ENCODE measurements at regions not wholly inside any gene's neighbourhood (a gene's known extent, or its start where the extent isn't known, plus 50 kb on each side); places are given as distances from the start of the nearest gene placed in this dataset.

- no peak for DNase-seq (ENCODE audit: low read depth in 2 of 2)
These were observed 481.0 kb upstream of the KLF6 start for GRCh38 chr10:4265964-4266363.

DNA sequence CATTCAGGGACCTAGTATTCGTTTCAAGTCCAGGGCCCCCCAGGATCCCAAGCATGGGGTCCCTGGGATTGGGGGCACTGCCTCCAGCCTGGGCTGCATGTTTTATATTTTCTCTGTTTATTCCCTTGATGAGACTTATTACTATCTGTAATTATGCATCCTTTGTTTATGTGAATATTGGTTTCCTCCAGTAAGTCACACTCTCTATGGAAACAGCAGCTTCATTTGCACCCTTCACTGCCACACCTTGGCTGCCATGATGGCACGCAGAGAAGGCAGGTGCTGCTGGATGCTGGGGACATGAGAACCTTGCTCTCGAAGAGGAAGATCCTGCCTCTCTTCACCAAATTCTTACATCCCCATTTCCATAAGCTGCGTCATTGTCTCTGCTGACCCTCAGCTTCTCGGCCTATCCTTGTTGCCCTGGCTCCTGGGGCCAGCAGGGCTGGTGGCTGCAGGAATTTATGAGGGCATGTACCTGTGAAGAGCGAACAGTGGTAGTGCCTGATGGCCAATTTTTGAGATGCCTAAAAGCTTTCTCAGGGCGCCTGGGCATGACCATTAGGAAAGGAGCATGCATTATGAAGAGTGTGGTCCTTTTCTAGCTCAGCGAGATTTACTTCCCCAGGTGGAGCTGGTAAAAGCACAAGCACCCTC is 479.3 kb upstream of the KLF6 start:
- DNase-seq (ENCODE audit: low read depth in 2 of 2) = no peak

GRCh38 chr10:4263601-4263921 is 478.6 kb upstream of the KLF6 start:
- DNase-seq (ENCODE audit: low read depth in 2 of 2) = no peak

DNA sequence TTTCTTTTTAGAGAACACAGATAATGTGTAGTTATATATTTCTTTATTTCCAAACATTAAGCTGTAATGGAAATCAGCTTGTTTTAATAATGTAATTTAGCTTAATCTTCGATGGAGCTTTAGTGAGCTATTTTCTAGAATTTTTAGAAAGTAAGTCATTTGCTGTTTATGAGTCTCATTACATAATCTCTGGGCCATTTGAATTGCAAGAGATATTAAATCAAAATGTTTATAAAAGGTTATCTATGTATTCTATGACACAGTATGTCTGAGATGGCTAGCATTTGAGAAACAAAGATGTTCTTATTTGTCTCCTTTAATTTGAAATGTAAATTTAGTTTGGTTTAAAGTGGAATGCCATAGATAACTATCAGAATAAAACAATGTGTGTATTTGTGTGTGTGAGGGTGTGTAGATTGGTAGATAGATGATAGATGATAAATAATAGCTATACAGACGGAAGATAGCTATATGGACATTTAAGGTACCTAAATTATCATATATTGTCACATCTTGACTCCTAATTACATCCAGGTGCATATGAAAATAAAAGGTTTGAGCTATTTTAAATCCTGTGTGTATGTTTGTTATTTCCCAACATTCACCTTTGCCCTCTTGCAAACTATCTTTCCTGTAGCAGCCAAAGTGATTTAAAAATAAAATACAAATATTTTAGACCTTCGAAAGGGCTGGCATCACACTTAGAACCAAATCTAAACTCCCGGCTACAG is 478.0 kb upstream of the KLF6 start:
- DNase-seq (ENCODE audit: low read depth in 2 of 2) = no peak

DNA sequence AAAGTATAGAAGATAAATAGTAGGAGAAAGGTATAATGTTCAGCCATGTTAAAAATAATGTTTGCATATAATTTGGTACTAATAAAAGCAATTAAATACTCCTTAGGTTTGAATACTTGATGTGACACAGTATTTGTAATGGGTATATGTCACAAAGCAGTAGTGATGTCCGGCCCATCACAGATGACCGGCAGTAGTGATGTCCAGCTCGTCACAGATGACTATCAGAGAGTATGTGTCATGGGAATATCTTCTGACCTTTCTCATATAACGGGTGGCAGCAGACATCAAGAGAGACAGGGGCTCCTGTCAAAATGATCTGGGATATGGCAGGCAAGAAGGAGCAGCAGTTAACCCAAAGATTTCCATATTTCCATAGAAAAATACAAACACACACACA is 477.4 kb upstream of the KLF6 start:
- DNase-seq (ENCODE audit: low read depth in 2 of 2) = no peak

GRCh38 chr10:4260483-4261124 is 475.6 kb upstream of the KLF6 start:
- DNase-seq (ENCODE audit: low read depth in 2 of 2) = no peak

DNA sequence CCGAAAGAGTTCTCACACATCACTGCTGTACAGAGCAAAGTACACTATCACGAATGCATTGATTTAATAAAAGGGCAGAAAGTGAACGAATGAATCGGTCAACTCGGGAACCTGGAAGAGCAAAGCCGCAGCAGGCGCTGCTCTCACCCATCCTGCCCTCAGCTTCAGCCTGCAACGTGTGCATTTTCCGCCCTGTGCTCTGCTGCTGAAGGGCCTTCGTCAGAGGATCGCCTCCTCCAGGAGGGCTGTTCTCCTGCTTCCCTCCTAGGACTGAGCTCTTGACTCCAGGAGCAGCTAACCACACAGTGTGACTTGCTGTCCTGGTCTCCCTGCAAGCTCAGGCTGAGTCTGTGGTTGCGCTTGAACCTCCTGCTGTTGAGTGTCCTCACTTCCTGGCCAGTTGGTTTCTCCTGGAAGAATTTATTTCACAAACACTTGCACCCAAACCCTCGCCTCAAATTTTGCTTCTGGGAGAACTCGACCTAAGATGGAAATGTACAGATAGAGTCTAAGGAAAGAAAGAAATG is 473.0 kb upstream of the KLF6 start:
- no peak for DNase-seq (ENCODE audit: low read depth in 2 of 2)

GRCh38 chr10:4256971-4257370 is 472.0 kb upstream of the KLF6 start:
- DNase-seq (ENCODE audit: low read depth in 2 of 2) = no peak

GRCh38 chr10:4255751-4256150 is 470.7 kb upstream of the KLF6 start:
- DNase-seq (ENCODE audit: low read depth in 2 of 2) = no peak

GRCh38 chr10:4254101-4254994 is 469.3 kb upstream of the KLF6 start:
- no peak for DNase-seq (ENCODE audit: low read depth in 2 of 2)

DNA sequence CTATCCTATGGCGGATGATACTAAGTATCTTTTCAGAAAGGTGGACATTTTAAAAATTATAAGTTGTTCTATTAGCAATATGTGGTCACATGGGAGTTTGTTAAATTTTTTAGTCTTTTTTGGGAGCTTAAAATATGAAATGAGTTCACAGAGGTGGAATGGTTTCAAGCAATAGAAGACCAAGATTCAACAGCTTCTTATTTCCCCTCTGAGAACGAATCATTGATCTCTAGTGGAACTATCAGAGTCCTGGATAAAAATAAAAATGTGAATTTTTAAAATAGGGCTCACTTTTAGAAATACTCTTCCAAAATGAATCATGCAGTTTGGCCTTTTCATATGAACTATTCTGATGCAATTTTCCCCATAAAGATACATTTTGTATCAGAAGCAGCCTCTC is 467.7 kb upstream of the KLF6 start:
- no peak for DNase-seq (ENCODE audit: low read depth in 2 of 2)

DNA sequence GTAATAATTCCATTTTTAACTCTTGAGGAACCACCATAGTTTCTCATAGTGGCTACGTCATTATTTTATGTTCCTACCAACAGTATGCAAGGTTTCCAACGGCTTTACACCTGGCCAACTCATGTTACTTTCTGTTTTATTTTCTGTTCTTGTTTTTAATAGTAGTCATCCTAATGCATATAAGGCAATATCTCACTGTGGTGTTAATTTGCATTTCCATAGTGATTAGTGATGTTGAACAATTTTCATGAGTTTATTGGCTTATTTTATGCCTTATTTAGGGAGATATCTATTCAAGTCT is 465.5 kb upstream of the KLF6 start:
- DNase-seq (ENCODE audit: low read depth in 2 of 2) = no peak

DNA sequence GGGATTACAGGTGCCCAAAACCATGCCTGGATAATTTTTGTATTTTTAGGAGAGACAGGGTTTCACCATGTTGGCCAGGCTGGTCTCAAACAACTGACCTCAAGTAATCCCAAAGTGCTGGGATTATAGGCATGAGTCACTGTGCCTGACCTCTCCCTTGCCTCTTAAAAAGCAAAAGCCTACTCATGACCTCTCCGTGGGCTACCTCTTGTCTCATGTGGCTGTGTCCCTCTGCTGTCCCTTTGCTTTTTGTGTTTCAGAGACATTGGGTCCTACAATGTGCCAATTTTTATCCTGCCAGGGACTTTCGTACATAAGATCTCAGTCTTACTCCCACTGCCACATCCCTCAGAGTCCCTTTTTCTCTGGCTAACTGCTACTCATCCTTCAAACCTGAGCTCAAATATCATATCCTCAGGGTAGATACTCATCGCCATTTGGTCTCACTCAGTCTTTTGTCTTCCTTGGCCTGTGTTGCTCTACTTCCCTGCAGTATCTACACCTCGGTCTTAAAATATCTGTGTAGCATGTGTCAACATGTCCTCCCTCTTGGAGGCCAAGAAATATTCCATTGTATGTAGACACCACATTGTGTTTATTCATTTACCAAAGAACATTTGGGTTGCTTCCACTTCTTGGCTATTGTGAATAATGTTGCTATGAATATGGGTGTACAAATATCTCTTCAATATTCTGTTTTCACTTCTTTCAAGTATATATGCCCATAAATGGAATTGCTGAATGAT is 465.0 kb upstream of the KLF6 start:
- no peak for DNase-seq (ENCODE audit: low read depth in 2 of 2)

DNA sequence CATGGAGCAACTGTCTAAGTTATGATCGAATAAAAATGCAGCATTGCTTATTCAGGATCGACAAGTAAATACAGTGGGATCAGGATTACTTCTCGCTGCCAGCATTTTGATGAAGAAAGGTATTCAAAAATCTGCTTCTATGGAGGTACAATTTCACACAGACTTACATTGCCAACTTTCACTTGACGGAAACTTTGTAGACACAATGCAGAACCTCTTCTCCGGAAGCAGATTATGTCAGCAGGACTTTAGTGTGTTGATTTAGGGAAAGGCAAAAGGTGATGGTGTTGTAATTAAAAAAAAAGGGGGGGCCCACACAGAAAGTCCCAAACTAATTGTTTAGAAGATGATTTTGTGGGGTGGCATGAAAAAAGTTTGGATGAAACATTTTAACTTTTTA is 462.4 kb upstream of the KLF6 start:
- DNase-seq (ENCODE audit: low read depth in 2 of 2) = no peak

DNA sequence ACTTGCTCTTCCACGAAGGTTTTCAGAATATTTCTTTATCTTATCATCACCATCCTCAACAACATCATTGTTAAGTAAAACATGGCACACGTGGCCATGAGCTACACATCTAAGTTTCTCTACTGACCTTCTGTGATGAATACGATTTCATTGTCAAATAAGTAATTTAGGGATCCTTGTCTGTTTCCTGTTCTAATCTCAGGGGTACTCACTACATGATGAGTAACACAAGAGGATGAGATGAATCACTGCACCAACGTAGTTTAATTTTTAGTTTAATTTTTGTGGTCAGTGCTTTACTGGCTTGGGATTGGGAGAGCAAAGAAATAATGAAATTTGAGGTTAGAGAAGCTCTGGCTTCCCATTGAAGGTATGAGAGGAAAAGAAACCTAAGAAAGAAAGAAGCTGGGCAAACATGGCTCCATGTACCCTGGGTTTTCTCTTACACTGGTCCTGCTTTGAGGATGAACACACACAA is 461.9 kb upstream of the KLF6 start:
- no peak for DNase-seq (ENCODE audit: low read depth in 2 of 2)

DNA sequence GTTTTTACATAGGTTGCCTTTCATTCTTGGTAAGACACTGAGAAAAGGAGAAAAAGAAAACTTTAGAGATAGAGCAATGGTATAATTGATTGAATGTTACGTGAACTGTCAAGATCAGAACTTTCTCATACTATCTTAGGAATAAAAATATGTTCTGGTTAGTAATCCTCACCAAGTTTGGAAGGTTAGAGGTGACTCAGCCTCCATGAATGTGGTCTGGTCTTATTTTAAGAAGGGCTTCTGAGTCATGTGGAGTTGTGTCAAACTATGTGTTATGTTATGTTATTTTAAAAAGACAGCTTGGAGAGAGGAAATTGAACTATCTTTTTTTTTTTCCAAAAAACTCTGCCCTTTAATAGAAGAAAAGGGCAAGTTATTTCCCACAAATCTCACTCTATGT is 458.6 kb upstream of the KLF6 start:
- no peak for DNase-seq (ENCODE audit: low read depth in 2 of 2)

DNA sequence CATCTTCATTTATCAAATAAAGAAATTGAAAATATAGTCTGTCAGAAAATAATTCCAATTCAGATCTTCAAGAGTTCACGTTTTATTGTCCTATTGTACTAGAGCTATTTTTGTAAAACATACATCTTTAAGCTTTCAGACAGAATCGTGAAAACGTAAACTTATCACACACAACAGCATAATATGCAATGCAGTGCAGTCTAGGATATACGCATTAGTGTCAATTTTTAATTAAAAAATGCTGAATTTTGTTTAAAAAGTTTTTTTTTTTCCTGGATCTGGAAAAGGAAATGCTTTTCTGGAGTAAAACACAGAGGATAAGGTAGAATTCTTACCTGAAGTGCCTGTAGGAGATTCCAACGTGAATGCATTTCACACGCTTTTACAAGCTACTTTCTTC is 458.2 kb upstream of the KLF6 start:
- no peak for DNase-seq (ENCODE audit: low read depth in 2 of 2)

GRCh38 chr10:4242561-4243035 is 457.6 kb upstream of the KLF6 start:
- DNase-seq (ENCODE audit: low read depth in 2 of 2) = no peak

DNA sequence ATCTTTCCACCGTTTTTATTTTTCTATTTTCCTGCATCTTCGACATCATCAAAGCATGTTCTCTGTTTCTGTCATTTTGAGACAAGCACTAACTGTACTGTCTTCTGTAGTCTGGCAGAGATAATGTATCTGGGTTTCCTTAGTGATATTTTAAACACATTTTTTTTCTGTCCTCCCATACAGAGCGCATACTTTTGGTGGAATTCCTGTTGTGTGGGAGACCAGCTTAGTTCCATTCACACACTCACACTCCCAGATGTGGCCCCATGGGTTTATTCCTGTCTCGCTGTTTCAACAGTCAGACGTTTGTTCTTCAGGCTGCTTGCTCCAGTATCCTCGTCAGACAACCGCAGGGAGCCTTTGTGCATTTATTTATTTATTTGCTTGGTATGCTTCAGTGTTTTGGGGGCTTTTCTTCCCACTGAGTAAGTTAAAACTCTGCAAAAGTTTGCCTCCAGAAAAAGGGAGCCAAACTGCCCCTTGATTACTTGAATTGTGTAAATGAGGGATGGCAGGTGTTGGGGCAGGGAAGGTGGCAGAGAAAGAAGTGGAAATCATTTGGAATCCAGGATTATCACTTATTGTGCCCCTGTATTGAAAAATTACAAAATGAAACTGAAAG is 456.8 kb upstream of the KLF6 start:
- no peak for DNase-seq (ENCODE audit: low read depth in 2 of 2)

- DNase-seq (ENCODE audit: low read depth in 2 of 2) = no peak
These were observed 455.7 kb upstream of the KLF6 start for GRCh38 chr10:4240608-4241197.
